HepG2 (cell line): ENCODE measurements at regions not wholly inside any gene's neighbourhood (a gene's known extent, or its start where the extent isn't known, plus 50 kb on each side); places are given as distances from the start of the nearest gene placed in this dataset.

Source experiments
- ATAC-seq: fragments of 200-7000 bp; cut with Tn5 transposase; 3 replicates; pipeline ENCODE4 v1.9.1; 2020; ENCODE audit warnings: mild to moderate bottlenecking, moderate library complexity
- BruUV-seq: library from RNA; stranded (reverse); fragments of 400-500 nt; replicated peaks from 2 replicates; lab custom pipeline; 2021; lab: Mats Ljungman, UMichigan
- CTCF ChIA-PET: fragments of 300-600 bp; formaldehyde crosslinking; extraction: SDS; loops from one replicate; lab custom pipeline; 2021; ENCODE audit warnings: low total read pairs, inconsistent platforms, low intra/inter-chr PET ratio; lab: Yijun Ruan, JAX
- POLR2A ChIA-PET: fragments of 350-600 bp; sonication (Branson Sonifier 250); formaldehyde crosslinking; loops from one replicate; lab custom pipeline; 2020; ENCODE audit warnings: antibody characterized with exemption, inconsistent platforms; lab: Yijun Ruan, JAX
- DNase-seq: peaks from one replicate; pipeline ENCODE4 v3.0.0-alpha.2; 2015; ENCODE audit warnings: low spot score
- FAIRE-seq: peaks from 3 replicates; lab custom pipeline; 2011; peaks lifted over from hg19 to GRCh38; lab: Jason Lieb, UNC
- H2AFZ ChIP-seq: one replicate; pipeline ENCODE4 v1.6.1; 2011; ENCODE audit warnings: low read length, inconsistent platforms
- H3K27ac ChIP-seq: fragments of 300-600 bp; 3 replicates; pipeline ENCODE4 v1.8.0; 2011; ENCODE audit warnings: mixed run types, mild to moderate bottlenecking, mixed read lengths, low read length, inconsistent platforms; ENCODE audit not compliant: insufficient read depth; ENCODE audit errors: extremely low read length
- H3K27me3 ChIP-seq, 2 experiments: fragments of 200-600 bp in 1 of 2; 2 replicates in 1 of 2; 3 replicates in 1 of 2; pipeline versions ENCODE4 v1.6.0 to v1.8.0; 2011; ENCODE audit warnings: low read length in 2 of 2, mild to moderate bottlenecking in 2 of 2, moderate library complexity in 2 of 2, inconsistent platforms in 1 of 2; ENCODE audit not compliant: insufficient read depth in 2 of 2, control insufficient read depth in 1 of 2
- H3K36me3 ChIP-seq, 2 experiments: fragments of 200-600 bp in 1 of 2; replicated peaks in 1 of 2; 2 replicates in 1 of 2; 3 replicates in 1 of 2; pipeline versions ENCODE4 v1.5.1 to v1.8.0; 2011; ENCODE audit warnings: low read length in 2 of 2, inconsistent platforms in 1 of 2; ENCODE audit not compliant: insufficient read depth in 2 of 2, control insufficient read depth in 1 of 2
- H3K4me1 ChIP-seq: 2 replicates; pipeline ENCODE4 v1.5.1; 2012; ENCODE audit warnings: low read length, inconsistent platforms; ENCODE audit not compliant: insufficient read depth
- H3K4me2 ChIP-seq: 2 replicates; pipeline ENCODE4 v1.6.0; 2011; ENCODE audit warnings: low read depth, low read length, inconsistent platforms
- H3K4me3 ChIP-seq, 3 experiments: fragments of 200-600 bp in 1 of 3; sonication (generic), shearing (Covaris generic) in 1 of 3; replicated peaks in 1 of 3; 2 replicates each; pipeline ENCODE4 v1.5.1; 2011 to 2016; ENCODE audit warnings: low read length in 3 of 3, inconsistent platforms in 2 of 3, low read depth in 2 of 3, mild to moderate bottlenecking in 2 of 3, control low read depth in 1 of 3, mixed read lengths in 1 of 3; ENCODE audit not compliant: insufficient read depth in 1 of 3
- H3K79me2 ChIP-seq: one replicate; pipeline ENCODE4 v1.6.1; 2011; ENCODE audit warnings: low read length, inconsistent platforms; ENCODE audit not compliant: insufficient read depth
- H3K9ac ChIP-seq: 2 replicates; pipeline ENCODE4 v1.6.0; 2011; ENCODE audit warnings: mild to moderate bottlenecking, low read depth, low read length, inconsistent platforms; ENCODE audit not compliant: insufficient read depth
- H3K9me3 ChIP-seq: 2 replicates; pipeline ENCODE4 v1.5.1; 2012; ENCODE audit warnings: mild to moderate bottlenecking, low read length
- H4K20me1 ChIP-seq: 2 replicates; pipeline ENCODE4 v1.6.0; 2011; ENCODE audit warnings: inconsistent platforms, mild to moderate bottlenecking, low read length, moderate library complexity; ENCODE audit not compliant: insufficient read depth
- AGO2 ChIP-seq: fragments of 200-400 bp; formaldehyde crosslinking; optimal IDR thresholded peaks from 2 replicates; pipeline ENCODE3; 2017; ENCODE audit warnings: mild to moderate bottlenecking, low read depth, low read length, moderate library complexity
- CBX2 ChIP-seq, 2 experiments: fragments of 200-600 bp in 1 of 2; sonication (generic); formaldehyde crosslinking in 1 of 2; IDR thresholded peaks; 2 replicates each; pipeline versions ENCODE4 v1.7.0 to v1.8.1; 2018 to 2022; ENCODE audit warnings: low read depth in 2 of 2, low read length in 1 of 2, mild to moderate bottlenecking in 1 of 2, missing genetic modification reagents in 1 of 2
- FOXK1 ChIP-seq: sonication (generic); formaldehyde crosslinking; IDR thresholded peaks from 2 replicates; pipeline ENCODE4 v1.4.0; 2020; ENCODE audit warnings: low read depth, missing genetic modification reagents, borderline replicate concordance
- GATAD2A ChIP-seq: IDR thresholded peaks from 2 replicates; pipeline ENCODE4 v1.6.1; 2016
- KDM3A ChIP-seq: IDR thresholded peaks from 2 replicates; pipeline ENCODE4 v1.6.1; 2018; ENCODE audit warnings: low read depth, missing compliant biosample characterization
- KMT2A ChIP-seq: sonication (generic); formaldehyde crosslinking; IDR thresholded peaks from 2 replicates; pipeline ENCODE4 v1.4.0; 2020; ENCODE audit warnings: missing genetic modification reagents
- RAD21 ChIP-seq: fragments of 450-650 bp; formaldehyde crosslinking; IDR thresholded peaks from 2 replicates; pipeline ENCODE4 v1.5.0; 2020; ENCODE audit warnings: mild to moderate bottlenecking
- RBFOX2 ChIP-seq: fragments of 200-400 bp; formaldehyde crosslinking; IDR thresholded peaks from 2 replicates; pipeline ENCODE4 v1.6.1; 2017; ENCODE audit warnings: low read depth, mild to moderate bottlenecking, low read length
- RBM22 ChIP-seq: fragments of 200-400 bp; formaldehyde crosslinking; optimal IDR thresholded peaks from 2 replicates; pipeline ENCODE3; 2017; ENCODE audit warnings: mild to moderate bottlenecking, low read length, moderate library complexity
- STAG1 ChIP-seq: sonication (generic); formaldehyde crosslinking; IDR thresholded peaks from 2 replicates; pipeline ENCODE4 v1.4.0; 2020; ENCODE audit warnings: missing genetic modification reagents
- XRCC5 ChIP-seq: fragments of 200-400 bp; formaldehyde crosslinking; optimal IDR thresholded peaks from 2 replicates; pipeline ENCODE3; 2017; ENCODE audit warnings: mild to moderate bottlenecking, low read length
- ZEB1 ChIP-seq: IDR thresholded peaks from 2 replicates; pipeline ENCODE4 v1.6.1; 2012; ENCODE audit warnings: mild to moderate bottlenecking, low read depth, inconsistent platforms; ENCODE audit not compliant: insufficient replicate concordance
- ZNF280B ChIP-seq: sonication (generic); formaldehyde crosslinking; IDR thresholded peaks from 2 replicates; pipeline ENCODE4 v1.5.0; 2020; ENCODE audit warnings: missing genetic modification reagents, mild to moderate bottlenecking, borderline replicate concordance
- ZNF333 ChIP-seq: sonication (generic); formaldehyde crosslinking; IDR thresholded peaks from 2 replicates; pipeline ENCODE4 v1.4.0; 2020; ENCODE audit warnings: mild to moderate bottlenecking, missing genetic modification reagents, borderline replicate concordance
- ZNF574 ChIP-seq: sonication (generic); formaldehyde crosslinking; IDR thresholded peaks from 2 replicates; pipeline ENCODE4 v1.4.0; 2020; ENCODE audit warnings: missing genetic modification reagents
- ZNF629 ChIP-seq: sonication (generic); formaldehyde crosslinking; conservative IDR thresholded peaks from 2 replicates; pipeline ENCODE4 v1.5.0; 2020; ENCODE audit warnings: missing genetic modification reagents
- WGBS: methylation state at CpG from one replicate; pipeline ENCODE4 v1.1.6; 2017; ENCODE audit warnings: low lambda C conversion rate; 5-methylcytosine and 5-hydroxymethylcytosine counted together
- in situ Hi-C: cut with HindIII; loops from 2 replicates; pipeline ENCODE4 v1.10.0; 2017; ENCODE audit warnings: low pct_unique_long_range_greater_than_20kb; ENCODE audit not compliant: extremely low pct_ligation_motif_present
- intact Hi-C: fragments of 100-400 bp; cut with micrococcal nuclease; formaldehyde crosslinking; loops from one replicate; pipeline ENCODE4 v1.10.0; 2022; ENCODE audit not compliant: unreplicated experiment

GRCh38 chr7:130896898-130897514 lies 163.0 kb upstream of the KLF14 start (continued):
- TF ChIP-seq STAG1 (CRISPR knock-in tag) = peak; percentile 88
- TF ChIP-seq ZEB1 = peak; percentile 58
- TF ChIP-seq RAD21 = peak; percentile 92
- peak; percentile 30; the same call in 1 of the 2 replicates for TF ChIP-seq GATAD2A
- TF ChIP-seq XRCC5 = peak; percentile 34
- TF ChIP-seq KDM3A (CRISPR knock-in tag) = 0 out of 2 replicates have a peak, but pooled peaks have one; percentile 51
- TF ChIP-seq CBX2 (IDR thresholded peaks at IDR 0.05; ENCODE audit: low read depth, low read length) = no peak
- TF ChIP-seq CBX2 (CRISPR knock-in tag; IDR thresholded peaks at IDR 0.05; ENCODE audit: low read depth) = no peak

- FAIRE-seq = no peak
- POLR2A ChIA-PET = interaction anchor here (0.6 to 2.2 kb wide), 8 partner anchors 14 to 99 kb away, joined by 3 to 5 read pairs (median 4); no protein-coding TSS in a partner anchor
- no peak overlapping the region for H2AFZ ChIP-seq
- 90% methylated on average over 13 of the region's 24 CpGs for WGBS
- peaks cover 100% of the 10 kb centered on the region for H3K4me1 ChIP-seq
- no peak overlapping the region for H3K9ac ChIP-seq
- peaks cover 89% of the 10 kb centered on the region for H3K79me2 ChIP-seq
- CTCF ChIA-PET = interaction anchor here (1.4 to 2.0 kb wide), 3 partner anchors 22 to 143 kb away, joined by 6 to 9 read pairs (median 6); no protein-coding TSS in a partner anchor
- in situ Hi-C loops (loop anchor here (10.0 kb wide), 1 partner anchor 147 kb away; no protein-coding TSS in a partner anchor), intact Hi-C loops (loop anchor here (1.0 to 2.0 kb wide), 4 partner anchors 15 to 143 kb away; no protein-coding TSS in a partner anchor)
- peak overlapping the region; percentile 35 for H3K27ac ChIP-seq
- peaks cover 9% of the 10 kb centered on the region for H4K20me1 ChIP-seq
- no TSS peak for BruUV-seq
- H3K4me2 ChIP-seq = no peak overlapping the region
- no peak for ATAC-seq
- no peak overlapping the region for H3K4me3 ChIP-seq
- no peaks in the 10 kb centered on the region for H3K27me3 ChIP-seq
- H3K9me3 ChIP-seq = no peaks in the 10 kb centered on the region
- H3K36me3 ChIP-seq = peaks cover 17 to 34% of the 10 kb centered on the region in 2 experiments
- no peak for DNase-seq
- TF ChIP-seq ZNF629 (CRISPR knock-in tag) = peak; percentile 84
- no peak for TF ChIP-seq ZNF574 (CRISPR knock-in tag)
- TF ChIP-seq RBM22 = peak; percentile 7
- TF ChIP-seq ZNF280B (CRISPR knock-in tag) = 0 out of 2 replicates have a peak, but pooled peaks have one; percentile 3
- TF ChIP-seq FOXK1 = no peak
- 0 out of 2 replicates have a peak, but pooled peaks have one; percentile 8 for TF ChIP-seq KMT2A (CRISPR knock-in tag)
- 0 out of 2 replicates have a peak, but pooled peaks have one; percentile 40 for TF ChIP-seq RBFOX2
- TF ChIP-seq ZNF333 (CRISPR knock-in tag) = 0 out of 2 replicates have a peak, but pooled peaks have one; percentile 41
- peak; percentile 72 for TF ChIP-seq AGO2
Observed at GRCh38 chr7:130897515-130898419, 163.8 kb upstream of the KLF14 start.
